WI38 (cell line): ENCODE measurements at regions not wholly inside any gene's neighbourhood (a gene's known extent, or its start where the extent isn't known, plus 50 kb on each side); places are given as distances from the start of the nearest gene placed in this dataset.

Source experiments
- H3K4me3 ChIP-seq: 2 replicates; pipeline ENCODE4 v1.5.1; 2011; ENCODE audit warnings: low read depth, mild to moderate bottlenecking, control low read depth, low read length
- TF ChIP-seq, protein P1 (sequence below): IDR thresholded peaks from 2 replicates; pipeline ENCODE4 v1.5.1; 2012; ENCODE audit warnings: low read depth, mild to moderate bottlenecking, control low read depth, low read length

DNA sequence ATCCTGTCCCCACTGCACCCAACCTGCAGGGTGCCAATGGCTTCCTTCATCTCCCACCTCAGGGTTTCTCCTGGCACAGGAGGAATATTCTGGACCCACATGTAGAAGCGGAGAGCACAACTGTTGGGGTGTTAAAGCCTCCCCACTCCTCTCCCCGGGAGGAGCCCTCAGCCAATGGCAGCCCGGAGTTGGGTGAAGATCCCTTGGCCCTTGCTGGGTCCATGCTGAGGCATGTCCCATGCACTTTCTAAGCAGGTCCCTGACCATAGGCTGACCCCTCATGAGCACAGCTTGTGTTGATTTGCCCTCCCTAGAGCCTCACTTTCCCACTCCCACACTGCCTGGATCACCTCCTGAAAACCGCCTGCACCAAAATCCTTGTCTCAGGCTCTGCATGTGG lies 97.2 kb upstream of the PMEPA1 start:
- TF ChIP-seq, protein P1, sequence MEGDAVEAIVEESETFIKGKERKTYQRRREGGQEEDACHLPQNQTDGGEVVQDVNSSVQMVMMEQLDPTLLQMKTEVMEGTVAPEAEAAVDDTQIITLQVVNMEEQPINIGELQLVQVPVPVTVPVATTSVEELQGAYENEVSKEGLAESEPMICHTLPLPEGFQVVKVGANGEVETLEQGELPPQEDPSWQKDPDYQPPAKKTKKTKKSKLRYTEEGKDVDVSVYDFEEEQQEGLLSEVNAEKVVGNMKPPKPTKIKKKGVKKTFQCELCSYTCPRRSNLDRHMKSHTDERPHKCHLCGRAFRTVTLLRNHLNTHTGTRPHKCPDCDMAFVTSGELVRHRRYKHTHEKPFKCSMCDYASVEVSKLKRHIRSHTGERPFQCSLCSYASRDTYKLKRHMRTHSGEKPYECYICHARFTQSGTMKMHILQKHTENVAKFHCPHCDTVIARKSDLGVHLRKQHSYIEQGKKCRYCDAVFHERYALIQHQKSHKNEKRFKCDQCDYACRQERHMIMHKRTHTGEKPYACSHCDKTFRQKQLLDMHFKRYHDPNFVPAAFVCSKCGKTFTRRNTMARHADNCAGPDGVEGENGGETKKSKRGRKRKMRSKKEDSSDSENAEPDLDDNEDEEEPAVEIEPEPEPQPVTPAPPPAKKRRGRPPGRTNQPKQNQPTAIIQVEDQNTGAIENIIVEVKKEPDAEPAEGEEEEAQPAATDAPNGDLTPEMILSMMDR: no peak

DNA sequence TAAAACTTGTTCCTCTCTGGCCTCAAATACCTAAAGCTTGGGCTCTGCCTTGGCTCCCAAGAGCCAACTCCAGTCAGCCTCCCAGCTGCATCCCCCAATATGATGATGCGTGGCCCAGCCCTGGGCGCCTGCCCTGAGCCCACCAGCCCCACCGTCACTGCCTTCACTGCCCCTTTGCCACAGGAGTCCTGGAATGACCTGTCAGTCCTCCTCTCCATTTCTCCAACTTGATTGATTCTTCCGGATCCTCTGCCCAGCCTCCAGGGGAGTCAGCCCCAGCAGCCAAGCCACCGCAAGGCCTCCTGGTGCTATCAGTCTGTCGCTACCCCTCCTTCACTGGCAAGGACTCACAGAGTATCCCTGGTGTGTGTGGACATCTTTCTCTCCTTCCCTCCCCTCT lies 96.7 kb upstream of the PMEPA1 start:
- TF ChIP-seq, protein P1: no peak

More for the DNA sequence above, 97.2 kb upstream of the PMEPA1 start:
- no peak overlapping the region for H3K4me3 ChIP-seq

DNA sequence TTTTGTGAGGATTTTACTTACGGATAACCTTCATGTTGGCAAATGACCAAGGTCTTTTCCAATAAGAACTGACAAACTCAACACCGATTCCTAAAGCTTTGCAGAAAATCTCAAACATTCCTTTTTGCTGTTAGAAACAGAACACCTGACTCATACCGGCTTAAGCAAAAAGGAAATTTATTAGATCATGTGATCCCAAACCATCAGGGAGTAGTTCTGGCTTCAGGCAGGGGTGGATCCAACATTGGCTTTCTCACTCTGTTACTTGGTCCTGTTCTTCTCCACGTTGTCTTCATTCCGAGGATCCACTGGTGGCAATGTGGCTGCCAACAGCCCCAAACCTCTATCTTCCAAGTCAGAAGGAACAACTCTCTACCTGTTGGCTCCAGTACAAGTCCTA lies 95.9 kb upstream of the PMEPA1 start:
- H3K4me3 ChIP-seq: no peak overlapping the region
- TF ChIP-seq, protein P1: no peak

More for the DNA sequence above, 96.7 kb upstream of the PMEPA1 start:
- H3K4me3 ChIP-seq: no peak overlapping the region

DNA sequence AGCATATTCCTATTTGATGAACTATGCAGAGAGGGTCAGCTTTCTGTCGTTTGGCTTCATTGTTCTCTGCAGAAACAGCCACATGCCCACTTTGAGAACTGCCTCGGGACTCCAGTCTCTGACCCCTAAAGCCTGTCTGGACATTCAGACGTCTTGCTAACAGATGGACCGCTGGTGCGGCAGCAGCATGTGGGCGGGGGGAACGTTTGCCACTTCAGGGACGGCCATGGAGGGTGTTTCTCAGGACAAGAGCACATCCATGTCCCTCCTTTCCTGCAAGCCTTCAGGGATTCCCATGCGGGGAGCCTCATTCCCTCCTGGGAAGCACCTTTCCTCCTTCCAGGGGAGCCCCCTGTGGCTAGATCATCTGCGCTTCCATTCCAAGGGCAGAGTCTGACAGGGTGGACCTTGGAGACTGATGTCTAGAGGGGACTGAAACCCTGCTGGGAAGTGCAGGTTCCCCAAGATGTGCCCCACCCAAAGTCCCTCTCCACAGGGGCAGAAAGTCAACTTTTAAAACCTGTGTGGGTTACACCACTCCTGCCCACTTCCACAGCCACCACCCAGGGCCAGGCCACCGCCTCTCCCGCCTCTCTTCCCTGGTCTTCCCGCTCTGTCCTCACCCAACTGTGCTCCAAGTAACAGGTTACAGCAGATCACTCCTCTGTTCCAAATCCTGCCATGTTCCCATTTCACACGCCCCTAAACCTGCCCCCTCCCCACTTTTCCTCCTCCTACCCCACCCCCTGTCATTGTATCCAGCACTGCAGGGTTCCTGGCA lies 94.8 kb upstream of the PMEPA1 start:
- H3K4me3 ChIP-seq: no peak overlapping the region
- TF ChIP-seq, protein P1: no peak

DNA sequence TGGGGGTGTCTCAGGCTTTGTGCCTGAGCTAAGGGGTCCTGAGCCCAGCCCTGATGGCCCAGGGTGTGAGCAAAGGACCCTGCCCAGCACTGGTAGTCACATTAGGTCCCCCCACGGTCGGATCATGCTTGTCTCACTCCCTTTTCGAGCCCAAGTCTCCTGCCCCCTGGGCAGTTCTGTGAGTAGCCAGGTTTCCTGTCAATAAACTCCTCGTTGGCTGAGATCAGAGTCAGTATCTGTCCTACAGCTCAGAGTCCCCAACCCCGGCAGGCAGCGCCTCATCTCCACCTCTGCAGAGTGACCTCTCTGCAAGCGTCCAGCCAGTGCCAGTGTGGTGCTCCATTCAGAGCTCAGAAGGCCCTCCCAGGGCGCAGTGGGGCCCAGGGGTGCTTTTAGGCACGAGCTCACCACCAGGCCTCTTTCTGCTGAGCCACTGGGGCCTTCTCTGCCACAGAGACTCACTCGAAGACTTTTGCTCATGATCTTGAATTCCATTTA lies 93.7 kb upstream of the PMEPA1 start:
- TF ChIP-seq, protein P1: no peak
- no peak overlapping the region for H3K4me3 ChIP-seq

DNA sequence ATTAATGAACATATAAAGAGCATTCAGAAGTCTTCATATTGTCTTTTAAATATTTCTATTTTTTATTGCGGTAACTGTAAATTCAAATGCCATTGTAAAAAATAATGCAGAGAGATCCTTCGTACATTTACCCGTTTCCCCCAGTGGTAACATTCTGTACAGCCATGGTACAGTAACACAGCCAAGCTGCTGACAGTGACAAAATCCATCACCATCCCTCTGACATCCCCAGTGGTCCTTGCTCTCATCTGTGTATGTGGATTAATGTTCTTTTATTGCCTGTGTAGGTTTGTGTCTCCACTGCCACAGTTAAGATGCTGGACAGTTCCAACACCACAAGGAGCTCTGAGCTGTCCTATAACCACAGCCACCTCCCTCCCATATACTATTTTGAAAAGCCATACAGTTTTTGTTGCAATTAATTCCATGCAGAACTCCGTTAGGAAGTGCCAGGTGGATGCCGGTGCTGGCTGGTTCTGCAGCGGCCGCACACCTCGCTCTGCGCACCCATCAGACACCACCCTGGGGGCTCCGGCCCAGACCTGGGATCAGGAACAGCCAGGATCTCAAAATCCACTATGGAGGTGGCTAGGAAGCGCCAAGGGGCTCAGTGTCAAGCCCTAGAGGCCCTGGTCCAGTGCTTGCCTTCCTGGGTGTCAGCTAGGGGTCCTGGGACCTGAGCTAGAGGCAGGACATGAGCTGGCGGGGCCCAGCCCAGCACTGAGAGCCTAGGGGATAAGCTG lies 93.1 kb upstream of the PMEPA1 start:
- TF ChIP-seq, protein P1: no peak
- no peak overlapping the region for H3K4me3 ChIP-seq

DNA sequence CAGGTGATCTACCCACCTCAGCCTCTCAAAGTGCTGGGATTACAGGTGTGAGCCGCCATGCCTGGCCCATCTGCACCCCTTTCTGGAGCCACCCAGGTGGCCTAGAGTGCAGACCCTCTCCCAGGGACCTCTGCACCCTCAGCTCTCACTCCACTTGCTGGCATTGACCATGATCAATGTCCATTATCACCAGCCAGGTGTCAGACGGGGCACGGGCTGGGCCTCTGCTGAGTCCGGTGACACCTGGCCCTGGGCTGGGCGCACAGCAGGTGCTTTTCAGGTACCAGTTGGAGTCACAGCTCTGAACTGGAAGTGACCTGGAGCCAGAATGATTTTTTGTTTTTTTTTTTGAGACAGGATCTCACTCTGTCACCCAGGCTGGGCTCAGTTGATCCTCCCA lies 91.8 kb upstream of the PMEPA1 start:
- TF ChIP-seq, protein P1: no peak
- no peak overlapping the region for H3K4me3 ChIP-seq
